ENCODE measurements at regions not wholly inside any gene's neighbourhood (a gene's known extent, or its start where the extent isn't known, plus 50 kb on each side); places are given as distances from the start of the nearest gene placed in this dataset.
"Not testable (repeated sequence)": the region's sequence is repeated elsewhere in the genome, so short reads cannot be mapped to it uniquely, and the experiment has no call there.

- no peaks in the 10 kb centered on the region for H3K9me2 ChIP-seq (ENCODE audit: insufficient read depth)
- no peaks in the 10 kb centered on the region for H3K4me1 ChIP-seq (replicated peaks; ENCODE audit: insufficient read depth)
- H2AFZ ChIP-seq = no peak overlapping the region
- CTCF ChIA-PET = no interaction called here
- peaks cover 29% of the 10 kb centered on the region for H3K27me3 ChIP-seq (ENCODE audit: insufficient read depth, low read depth)
- H4K20me1 ChIP-seq (ENCODE audit: insufficient read depth) = no peaks in the 10 kb centered on the region
- TF ChIP-seq CTCF (conservative IDR thresholded peaks at IDR 0.05) = no peak
- no peak for TF ChIP-seq EZH2 (IDR thresholded peaks at IDR 0.05; ENCODE audit: low read depth)
- no peak overlapping the region for H3K4me3 ChIP-seq
- intact Hi-C loops (cut with micrococcal nuclease; ENCODE audit: unreplicated experiment) = no loop called here
- BruUV-seq (replicated peaks) = no TSS peak
- no peaks in the 10 kb centered on the region; the same call in 1 of the 2 replicates for H3K9me3 ChIP-seq (ENCODE audit: insufficient read depth, low read depth)
- POLR2A ChIA-PET (ENCODE audit: unreplicated experiment) = no interaction called here
- no peak for DNase-seq
- no peaks in the 10 kb centered on the region for H3F3A ChIP-seq (ENCODE audit: insufficient read depth, low read depth)
- no peaks in the 10 kb centered on the region for H3K36me3 ChIP-seq (ENCODE audit: low read depth)
- no peaks in the 10 kb centered on the region for H3K79me2 ChIP-seq (ENCODE audit: low read depth)
- H3K27ac ChIP-seq = no peak overlapping the region
- H3K4me2 ChIP-seq = no peak overlapping the region
These were observed 482.0 kb downstream of the ZNF516 start for GRCh38 chr18:76013057-76013456.

- H2AFZ ChIP-seq = peak overlapping the region; percentile 56; the same call in 1 of the 2 replicates
These were observed 489.3 kb downstream of the ZNF516 start for GRCh38 chr18:76005632-76006208.

GRCh38 chr18:75987913-75988312 is 507.1 kb downstream of the ZNF516 start:
- BruUV-seq (replicated peaks); POLR2A ChIA-PET (ENCODE audit: unreplicated experiment); H3K9me2 ChIP-seq (ENCODE audit: insufficient read depth); H3K4me2 ChIP-seq; intact Hi-C loops (cut with micrococcal nuclease; ENCODE audit: unreplicated experiment); H3K9me3 ChIP-seq (ENCODE audit: insufficient read depth, low read depth); H3F3A ChIP-seq (ENCODE audit: insufficient read depth, low read depth); CTCF ChIA-PET; H3K36me3 ChIP-seq (ENCODE audit: low read depth); H4K20me1 ChIP-seq (ENCODE audit: insufficient read depth); H2AFZ ChIP-seq; H3K79me2 ChIP-seq (ENCODE audit: low read depth); H3K27me3 ChIP-seq (ENCODE audit: insufficient read depth, low read depth); H3K4me1 ChIP-seq (replicated peaks; ENCODE audit: insufficient read depth); H3K4me3 ChIP-seq; H3K27ac ChIP-seq; DNase-seq: not testable (repeated sequence)

More at GRCh38 chr18:76005632-76006208, 489.3 kb downstream of the ZNF516 start:
- H3K79me2 ChIP-seq (ENCODE audit: low read depth) = no peaks in the 10 kb centered on the region
- no TSS peak for BruUV-seq (replicated peaks)
- H3K4me1 ChIP-seq (replicated peaks; ENCODE audit: insufficient read depth) = no peaks in the 10 kb centered on the region
- no peaks in the 10 kb centered on the region for H3K36me3 ChIP-seq (ENCODE audit: low read depth)
- DNase-seq = no peak
- CTCF ChIA-PET = no interaction called here
- H3K4me2 ChIP-seq = 0 out of 2 replicates have a peak overlapping the region, but pooled peaks have one; percentile 4
- no peaks in the 10 kb centered on the region for H3F3A ChIP-seq (ENCODE audit: insufficient read depth, low read depth)
- H3K9me3 ChIP-seq (ENCODE audit: insufficient read depth, low read depth) = no peaks in the 10 kb centered on the region; the same call in 1 of the 2 replicates
- H4K20me1 ChIP-seq (ENCODE audit: insufficient read depth) = no peaks in the 10 kb centered on the region
- H3K27me3 ChIP-seq (ENCODE audit: insufficient read depth, low read depth) = peaks cover 54% of the 10 kb centered on the region
- POLR2A ChIA-PET (ENCODE audit: unreplicated experiment) = no interaction called here
- H3K9me2 ChIP-seq (ENCODE audit: insufficient read depth) = no peaks in the 10 kb centered on the region
- TF ChIP-seq EZH2 (IDR thresholded peaks at IDR 0.05; ENCODE audit: low read depth) (no peak), CTCF (conservative IDR thresholded peaks at IDR 0.05) (no peak)
- H3K27ac ChIP-seq = no peak overlapping the region
- intact Hi-C loops (cut with micrococcal nuclease; ENCODE audit: unreplicated experiment) = no loop called here
- no peak overlapping the region for H3K4me3 ChIP-seq

- intact Hi-C loops (cut with micrococcal nuclease; ENCODE audit: unreplicated experiment) = no loop called here
- Histone ChIP-seq H3K27ac (no peak overlapping the region), H3K79me2 (ENCODE audit: low read depth) (no peaks in the 10 kb centered on the region), H3K4me2 (no peak overlapping the region), H3K4me1 (replicated peaks; ENCODE audit: insufficient read depth) (no peaks in the 10 kb centered on the region), H3K27me3 (ENCODE audit: insufficient read depth, low read depth) (peaks cover 17% of the 10 kb centered on the region; the same call in 1 of the 2 replicates), H3K9me2 (ENCODE audit: insufficient read depth) (no peaks in the 10 kb centered on the region), H3K9me3 (ENCODE audit: insufficient read depth, low read depth) (no peaks in the 10 kb centered on the region), H3K36me3 (ENCODE audit: low read depth) (no peaks in the 10 kb centered on the region), H2AFZ (no peak overlapping the region), H4K20me1 (ENCODE audit: insufficient read depth) (no peaks in the 10 kb centered on the region), H3K4me3 (no peak overlapping the region), H3F3A (ENCODE audit: insufficient read depth, low read depth) (no peaks in the 10 kb centered on the region)
- ChIA-PET CTCF (no interaction called here), POLR2A (ENCODE audit: unreplicated experiment) (no interaction called here)
- no peak for TF ChIP-seq EZH2 (IDR thresholded peaks at IDR 0.05; ENCODE audit: low read depth)
- no peak for TF ChIP-seq CTCF (conservative IDR thresholded peaks at IDR 0.05)
- no peak for DNase-seq
- BruUV-seq (replicated peaks) = no TSS peak
These were observed 510.2 kb downstream of the ZNF516 start for GRCh38 chr18:75984853-75985252.
